ENCODE measurements at regions not wholly inside any gene's neighbourhood (a gene's known extent, or its start where the extent isn't known, plus 50 kb on each side); places are given as distances from the start of the nearest gene placed in this dataset.

GRCh38 chr12:115598871-115599811, 678.4 kb downstream of the MED13L start:
- TF ChIP-seq, protein P1, sequence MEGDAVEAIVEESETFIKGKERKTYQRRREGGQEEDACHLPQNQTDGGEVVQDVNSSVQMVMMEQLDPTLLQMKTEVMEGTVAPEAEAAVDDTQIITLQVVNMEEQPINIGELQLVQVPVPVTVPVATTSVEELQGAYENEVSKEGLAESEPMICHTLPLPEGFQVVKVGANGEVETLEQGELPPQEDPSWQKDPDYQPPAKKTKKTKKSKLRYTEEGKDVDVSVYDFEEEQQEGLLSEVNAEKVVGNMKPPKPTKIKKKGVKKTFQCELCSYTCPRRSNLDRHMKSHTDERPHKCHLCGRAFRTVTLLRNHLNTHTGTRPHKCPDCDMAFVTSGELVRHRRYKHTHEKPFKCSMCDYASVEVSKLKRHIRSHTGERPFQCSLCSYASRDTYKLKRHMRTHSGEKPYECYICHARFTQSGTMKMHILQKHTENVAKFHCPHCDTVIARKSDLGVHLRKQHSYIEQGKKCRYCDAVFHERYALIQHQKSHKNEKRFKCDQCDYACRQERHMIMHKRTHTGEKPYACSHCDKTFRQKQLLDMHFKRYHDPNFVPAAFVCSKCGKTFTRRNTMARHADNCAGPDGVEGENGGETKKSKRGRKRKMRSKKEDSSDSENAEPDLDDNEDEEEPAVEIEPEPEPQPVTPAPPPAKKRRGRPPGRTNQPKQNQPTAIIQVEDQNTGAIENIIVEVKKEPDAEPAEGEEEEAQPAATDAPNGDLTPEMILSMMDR (IDR thresholded peaks at IDR 0.05): no peak
- TF ChIP-seq POLR2A (IDR thresholded peaks at IDR 0.05): no peak
- no peak for TF ChIP-seq EP300 (IDR thresholded peaks at IDR 0.05; ENCODE audit: low read depth)
- no peak for TF ChIP-seq POLR2AphosphoS5 (IDR thresholded peaks at IDR 0.05)
